HG03521 (cell line): ENCODE measurements at regions not wholly inside any gene's neighbourhood (a gene's known extent, or its start where the extent isn't known, plus 50 kb on each side); places are given as distances from the start of the nearest gene placed in this dataset.
"Not testable (repeated sequence)": the region's sequence is repeated elsewhere in the genome, so short reads cannot be mapped to it uniquely, and the experiment has no call there.

Experiments
- ATAC-seq: cut with Tn5 transposase; IDR thresholded peaks from one replicate; pipeline ENCODE4 v1.9.1; 2021; ENCODE audit warnings: mild to moderate bottlenecking, moderate library complexity; ENCODE audit not compliant: unreplicated experiment

DNA sequence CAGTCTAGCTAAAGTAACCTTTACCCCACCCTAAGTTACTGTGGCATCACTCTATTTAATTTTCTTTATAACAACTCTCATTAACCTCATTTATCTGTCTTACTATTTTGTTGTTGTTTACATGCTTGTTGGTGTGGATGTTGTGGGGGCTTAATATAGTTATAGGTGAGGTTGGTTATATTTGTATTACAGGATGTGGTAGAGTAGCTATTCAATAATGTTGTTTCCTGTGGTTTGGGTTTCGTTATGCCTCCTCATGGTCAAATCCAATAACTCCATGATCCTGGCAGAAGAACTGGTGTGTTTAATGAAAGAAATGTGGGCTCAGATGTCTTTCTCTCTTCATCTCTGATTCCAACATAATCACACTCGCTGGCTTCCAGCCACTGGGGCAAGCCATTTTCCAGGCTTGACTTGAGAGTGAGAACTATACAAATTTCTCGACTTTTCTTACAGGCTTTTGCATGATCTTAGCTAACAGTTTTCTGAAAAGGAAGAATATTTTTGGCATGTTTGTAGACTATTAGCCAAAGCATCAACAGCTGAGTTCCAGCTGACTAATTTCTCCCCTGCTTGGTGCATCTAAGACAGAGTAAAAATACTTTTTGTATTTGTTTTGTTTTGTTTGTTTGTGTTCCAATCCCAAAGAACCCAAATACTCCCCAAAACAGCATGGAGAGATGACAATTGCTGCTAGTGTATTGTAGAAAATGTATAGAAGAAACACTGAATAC, 303.7 kb upstream of the PAPPA start:
- no peak for ATAC-seq

DNA sequence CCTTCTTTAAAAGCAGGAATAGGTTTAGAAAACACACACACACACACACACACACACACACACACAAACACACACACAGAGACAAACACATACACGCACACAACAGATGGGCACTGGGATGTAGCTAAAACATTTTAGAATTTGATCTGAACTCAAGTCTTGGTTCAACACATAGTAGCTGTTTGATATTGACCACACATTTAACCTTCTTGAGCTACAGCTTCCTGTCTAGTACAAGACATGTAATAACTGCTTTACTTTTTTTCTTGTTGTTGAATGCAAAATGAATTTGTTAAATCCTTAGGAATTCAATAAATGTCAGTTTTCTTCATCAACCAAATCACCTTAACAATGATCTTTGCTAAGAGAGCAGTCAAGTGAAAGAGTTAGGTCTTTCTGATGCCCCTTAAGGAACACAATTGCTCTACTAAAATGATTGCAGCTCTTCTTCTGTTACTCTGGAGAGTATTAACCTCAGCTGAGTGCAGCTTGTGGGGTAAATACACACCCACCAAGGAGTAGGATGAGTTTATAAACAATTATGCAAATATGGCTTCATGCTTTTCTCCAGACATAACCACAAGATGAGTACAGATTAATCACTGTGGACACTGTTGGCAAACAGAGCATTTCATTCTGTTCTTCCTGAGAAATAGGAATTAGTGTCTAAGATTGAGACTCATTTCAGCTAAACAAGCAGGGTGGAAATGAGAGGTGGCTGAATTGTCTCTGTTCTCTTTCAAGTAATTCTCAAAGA, 302.9 kb upstream of the PAPPA start:
- ATAC-seq: no peak

DNA sequence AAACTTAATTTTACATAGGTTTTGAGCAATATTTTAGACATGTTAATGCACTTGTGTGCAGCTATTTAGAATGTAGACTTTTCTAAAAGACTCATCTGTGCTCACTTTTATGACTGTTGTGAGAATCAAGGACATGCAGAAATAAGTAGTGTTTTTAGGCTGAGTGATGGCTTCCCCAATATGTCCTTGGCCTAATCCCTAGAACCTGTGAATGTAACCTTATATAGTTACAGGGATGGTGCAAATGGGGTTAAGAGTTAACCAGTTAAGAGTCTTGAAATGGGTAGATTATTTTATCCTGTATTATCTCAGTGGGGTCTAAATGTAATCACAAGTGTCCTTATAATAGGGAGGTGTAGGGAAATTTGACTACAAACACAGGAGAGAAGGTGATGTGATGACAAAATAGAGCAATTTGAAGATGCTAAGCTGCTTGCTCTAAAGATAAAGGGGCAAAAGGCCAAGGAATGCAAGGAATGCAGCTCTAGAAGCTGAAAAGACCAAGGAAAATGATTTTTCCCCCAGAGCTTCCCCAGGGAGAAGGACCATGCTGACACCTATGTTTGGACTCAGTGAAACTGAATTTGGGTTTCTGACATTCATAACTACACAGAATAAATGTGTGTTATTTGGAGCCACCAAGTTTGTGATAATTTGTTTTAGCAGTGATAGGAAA, 298.0 kb upstream of the PAPPA start:
- ATAC-seq: no peak

GRCh38 chr9:115858421-115858820, 295.2 kb upstream of the PAPPA start:
- ATAC-seq: not testable (repeated sequence)

DNA sequence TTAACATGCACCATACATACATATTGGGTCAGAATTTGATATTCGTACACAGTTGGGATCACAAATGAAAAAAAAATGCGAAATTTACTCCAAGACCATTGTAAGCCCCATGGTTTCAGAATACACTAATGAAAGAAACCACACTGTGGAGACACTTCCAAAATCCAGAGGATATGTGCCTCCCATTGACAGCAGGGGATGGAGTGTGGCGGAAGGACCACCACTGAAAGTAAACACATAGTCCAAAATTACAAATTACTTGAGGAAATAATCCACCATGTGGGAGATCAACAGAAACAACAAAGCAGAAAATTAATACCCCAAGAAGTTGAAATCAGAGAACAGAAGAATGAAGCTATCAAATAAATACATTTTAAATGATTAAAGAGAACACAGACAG, 291.6 kb upstream of the PAPPA start:
- ATAC-seq: no peak

DNA sequence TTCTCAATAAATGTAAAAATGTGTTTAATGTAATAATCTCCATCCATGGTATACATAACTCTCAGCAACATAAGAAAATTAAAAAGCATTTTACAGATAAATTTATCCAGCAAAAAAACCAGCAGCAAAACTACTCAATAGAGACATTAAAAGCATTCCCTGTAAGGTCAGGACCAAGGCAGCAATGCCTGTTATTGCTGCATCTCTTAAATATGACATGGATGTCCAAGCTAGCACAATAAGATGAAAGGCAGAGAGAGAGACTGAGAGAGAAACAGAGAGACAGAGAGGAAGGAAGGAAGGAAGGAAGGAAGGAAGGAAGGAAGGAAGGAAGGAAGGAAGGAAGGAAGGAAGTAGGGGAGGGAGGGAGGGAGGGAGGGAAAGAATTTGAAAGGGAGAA, 289.0 kb upstream of the PAPPA start:
- ATAC-seq: no peak

- ATAC-seq: no peak
Observed at GRCh38 chr9:115867326-115867725, 286.3 kb upstream of the PAPPA start.

DNA sequence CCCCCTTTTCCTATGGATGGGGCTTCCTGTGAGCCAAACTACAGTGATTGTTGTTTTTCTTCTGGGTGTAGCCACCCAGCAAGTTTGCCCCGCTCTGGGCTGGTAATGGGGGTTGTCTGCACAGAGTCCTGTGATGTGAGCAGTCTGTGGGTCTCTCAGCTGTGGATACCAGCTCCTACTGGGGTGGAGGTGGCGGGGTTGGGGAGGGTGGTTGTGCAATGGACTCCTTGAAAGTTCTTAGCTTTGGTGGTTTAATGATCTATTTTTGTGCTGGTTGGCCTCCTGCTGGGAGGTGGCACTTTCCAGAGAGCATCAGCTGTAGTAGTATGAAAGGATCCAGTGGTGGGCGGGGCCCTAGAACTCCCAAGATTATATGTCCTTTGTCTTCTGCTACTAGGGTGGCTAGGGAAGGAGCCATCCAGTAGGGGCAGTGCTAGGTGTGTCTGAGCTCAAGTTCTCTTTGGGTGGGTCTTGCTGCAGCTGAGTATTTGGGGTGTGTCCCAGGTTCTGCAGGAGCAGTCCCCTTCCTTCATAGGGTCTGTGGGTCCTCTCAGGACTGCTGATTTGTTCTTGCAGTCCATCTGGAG, 275.6 kb upstream of the PAPPA start:
- no peak for ATAC-seq

GRCh38 chr9:115879451-115879850, 274.1 kb upstream of the PAPPA start:
- ATAC-seq: no peak

DNA sequence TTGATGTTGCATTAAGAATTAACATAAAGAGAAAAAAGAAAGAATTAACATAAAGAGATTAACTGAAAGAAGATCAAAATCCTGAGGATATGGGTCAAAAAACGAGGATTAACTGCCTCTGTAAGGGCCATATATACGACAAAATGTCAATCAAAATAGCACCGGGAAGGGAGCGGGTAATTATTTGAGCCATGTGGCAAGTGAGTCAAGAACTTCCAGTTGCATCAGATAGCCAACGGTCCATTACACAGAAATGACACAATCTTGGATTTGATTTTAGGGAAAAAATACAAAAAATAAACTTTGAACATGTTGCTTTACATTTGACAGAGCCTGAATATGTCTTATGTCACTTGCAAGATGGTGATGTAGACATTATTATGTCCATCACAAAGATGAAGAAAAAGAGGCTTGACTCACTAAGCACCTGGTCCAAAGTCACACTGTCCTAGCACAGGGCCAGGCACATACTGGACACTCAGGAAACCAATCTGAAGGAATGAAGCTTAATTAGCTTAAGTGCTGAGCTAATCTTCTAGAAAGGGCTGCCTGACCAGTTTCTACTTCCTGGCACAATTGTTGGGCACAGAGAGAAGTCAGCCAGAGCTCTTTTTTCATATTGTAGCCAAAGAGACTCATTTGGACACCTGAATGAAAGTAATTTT, 273.2 kb upstream of the PAPPA start:
- no peak for ATAC-seq

DNA sequence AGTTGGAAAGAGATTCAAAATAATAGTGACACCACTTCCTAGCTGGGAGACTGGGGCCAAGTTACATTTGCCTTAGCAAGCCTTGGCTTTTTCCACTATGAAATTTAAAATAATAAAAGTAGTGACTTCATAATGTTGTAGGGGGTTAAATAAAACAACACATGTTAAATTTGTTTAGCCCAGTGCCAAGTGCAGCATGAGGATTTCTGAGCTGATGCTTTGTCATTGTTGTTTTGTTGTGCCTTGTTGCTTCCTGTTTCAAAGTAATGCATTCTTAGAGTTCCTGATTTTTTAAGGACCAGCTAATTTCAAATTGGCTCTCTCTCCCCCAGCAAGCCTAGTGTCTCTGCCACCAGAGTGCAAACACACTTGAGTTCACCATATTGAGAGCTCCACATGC, 270.7 kb upstream of the PAPPA start:
- no peak for ATAC-seq

- ATAC-seq: no peak
Observed at GRCh38 chr9:115883467-115884329, 269.9 kb upstream of the PAPPA start.

- no peak for ATAC-seq
Observed at GRCh38 chr9:115884846-115885245, 268.7 kb upstream of the PAPPA start.

DNA sequence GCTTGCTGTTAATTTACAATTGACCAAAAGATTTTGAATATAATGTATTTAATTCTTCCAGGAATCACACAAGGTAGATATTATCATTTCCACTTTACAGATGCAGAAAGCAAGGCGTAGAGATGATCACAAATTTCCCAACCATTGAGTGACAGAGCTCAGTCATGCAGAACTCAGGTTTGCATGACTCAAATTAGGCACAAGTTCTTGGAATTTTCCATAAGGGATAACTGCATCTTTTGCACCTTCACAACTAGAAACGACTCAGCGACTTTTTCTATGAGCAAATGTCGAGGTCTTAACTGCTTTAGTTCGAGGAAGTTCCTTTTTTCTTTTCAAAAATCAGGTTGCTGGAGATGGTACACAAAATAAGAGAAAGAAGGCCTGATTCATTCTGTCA, 265.5 kb upstream of the PAPPA start:
- ATAC-seq: no peak

DNA sequence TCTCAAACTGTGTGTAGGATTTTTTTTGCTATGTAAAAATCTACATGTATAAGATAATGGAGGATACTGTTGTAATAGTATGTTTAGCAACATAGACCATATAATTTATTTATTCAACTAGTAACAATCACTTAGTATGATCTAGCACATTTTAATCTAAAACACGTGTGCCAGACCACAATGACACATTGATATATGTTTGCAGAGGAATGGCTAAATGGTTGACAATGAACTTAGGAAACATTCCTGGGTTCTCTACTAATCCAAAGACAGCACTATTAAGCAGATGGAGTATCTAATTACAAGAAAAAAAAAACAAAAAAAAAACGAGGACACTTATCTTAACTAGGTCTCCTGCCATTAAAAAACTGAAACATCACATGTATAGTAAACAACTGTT, 261.7 kb upstream of the PAPPA start:
- ATAC-seq: no peak

DNA sequence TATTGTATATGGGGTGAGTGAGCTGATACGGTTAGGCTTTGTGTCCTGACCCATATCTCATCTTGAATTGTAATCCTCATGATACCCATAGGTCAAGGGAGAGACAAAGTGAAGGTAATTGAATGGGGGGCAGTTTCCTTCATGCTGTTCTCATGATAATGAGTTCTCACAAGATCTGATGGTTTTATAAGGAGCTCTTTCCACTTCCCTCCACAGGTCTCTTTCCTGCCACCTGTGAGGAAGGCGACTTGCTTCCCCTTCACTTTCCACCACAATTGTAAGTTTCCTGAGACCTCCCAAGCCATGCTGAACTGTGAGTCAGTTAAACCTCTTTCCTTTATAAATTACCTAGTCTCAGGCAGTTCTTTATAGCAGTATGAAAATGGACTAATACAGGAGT, 255.1 kb upstream of the PAPPA start:
- not testable (repeated sequence) for ATAC-seq

DNA sequence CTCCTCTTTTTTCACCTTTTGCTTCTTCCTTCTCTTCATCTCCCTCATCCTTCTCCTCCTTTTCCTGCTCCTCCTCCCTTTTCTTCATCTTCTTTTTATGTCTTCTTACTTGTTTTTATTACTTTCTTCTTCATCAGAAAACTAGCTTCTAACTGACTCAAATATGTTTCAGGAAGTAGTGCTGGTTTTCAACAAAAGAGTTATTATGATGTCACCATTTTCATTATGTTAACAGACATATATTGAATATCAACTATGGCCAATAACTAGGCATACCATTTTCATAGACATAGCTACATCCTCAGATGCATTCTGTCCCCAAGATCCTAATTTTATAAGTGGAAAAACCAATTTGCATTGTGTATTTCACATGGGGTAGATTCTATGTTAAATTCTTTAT, 252.9 kb upstream of the PAPPA start:
- no peak for ATAC-seq

- no peak for ATAC-seq
Observed at GRCh38 chr9:115910959-115911358, 242.6 kb upstream of the PAPPA start.

DNA sequence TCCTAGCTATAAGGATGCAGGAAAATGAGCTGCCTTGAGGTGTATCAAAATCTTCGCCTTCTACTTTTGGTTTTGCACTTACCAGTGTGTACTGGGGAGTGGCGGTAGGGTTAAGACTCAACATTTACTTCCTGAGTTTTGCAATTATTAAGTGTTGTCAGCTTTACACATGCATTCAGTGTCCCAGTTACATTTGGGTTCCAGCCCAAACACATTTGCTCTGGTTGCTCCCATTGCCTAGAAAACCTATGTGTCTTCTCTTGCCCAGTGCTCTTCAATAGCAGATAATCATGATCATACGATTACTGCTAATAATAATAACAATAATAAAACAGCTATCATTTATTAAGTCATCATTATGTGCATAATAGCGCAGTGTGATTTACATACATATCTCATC, 241.5 kb upstream of the PAPPA start:
- no peak for ATAC-seq

GRCh38 chr9:115913696-115914095, 239.9 kb upstream of the PAPPA start:
- ATAC-seq: no peak
